GM12865 (cell line): ENCODE measurements at regions not wholly inside any gene's neighbourhood (a gene's known extent, or its start where the extent isn't known, plus 50 kb on each side); places are given as distances from the start of the nearest gene placed in this dataset.

Experiments used
- DNase-seq: peaks from one replicate; pipeline ENCODE4 v3.0.0; 2010; ENCODE audit warnings: low read depth
- H3K4me3 ChIP-seq: 2 replicates; pipeline ENCODE4 v1.5.1; 2011; ENCODE audit warnings: mild to moderate bottlenecking, low read depth, low read length, control low read depth
- TF ChIP-seq, protein P1 (sequence below): IDR thresholded peaks from 2 replicates; pipeline ENCODE4 v1.5.1; 2011; ENCODE audit warnings: low read length, control low read depth, low read depth, inconsistent platforms; ENCODE audit not compliant: insufficient read depth; ENCODE audit errors: missing control alignments

DNA sequence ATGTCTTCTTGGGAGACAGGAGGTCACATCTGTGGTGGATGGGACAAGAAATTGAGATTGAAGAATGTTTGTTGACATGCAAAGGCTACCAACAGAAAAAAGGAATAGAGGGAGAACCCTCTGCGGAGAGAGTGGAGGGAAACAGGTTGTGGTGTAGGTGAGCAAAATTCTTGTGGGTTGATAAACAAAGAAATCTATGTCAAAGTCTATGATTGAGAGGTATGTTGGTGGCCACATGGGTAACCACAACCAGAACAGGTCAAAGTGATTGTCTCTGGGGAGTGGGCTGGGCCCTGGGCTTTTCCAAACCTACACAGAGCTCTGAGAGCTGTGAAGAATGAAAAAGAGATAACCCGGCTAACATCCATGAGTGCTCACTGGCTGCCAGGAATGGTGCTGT, 62.8 kb upstream of the NCK2 start:
- H3K4me3 ChIP-seq = no peak overlapping the region
- TF ChIP-seq, protein P1, sequence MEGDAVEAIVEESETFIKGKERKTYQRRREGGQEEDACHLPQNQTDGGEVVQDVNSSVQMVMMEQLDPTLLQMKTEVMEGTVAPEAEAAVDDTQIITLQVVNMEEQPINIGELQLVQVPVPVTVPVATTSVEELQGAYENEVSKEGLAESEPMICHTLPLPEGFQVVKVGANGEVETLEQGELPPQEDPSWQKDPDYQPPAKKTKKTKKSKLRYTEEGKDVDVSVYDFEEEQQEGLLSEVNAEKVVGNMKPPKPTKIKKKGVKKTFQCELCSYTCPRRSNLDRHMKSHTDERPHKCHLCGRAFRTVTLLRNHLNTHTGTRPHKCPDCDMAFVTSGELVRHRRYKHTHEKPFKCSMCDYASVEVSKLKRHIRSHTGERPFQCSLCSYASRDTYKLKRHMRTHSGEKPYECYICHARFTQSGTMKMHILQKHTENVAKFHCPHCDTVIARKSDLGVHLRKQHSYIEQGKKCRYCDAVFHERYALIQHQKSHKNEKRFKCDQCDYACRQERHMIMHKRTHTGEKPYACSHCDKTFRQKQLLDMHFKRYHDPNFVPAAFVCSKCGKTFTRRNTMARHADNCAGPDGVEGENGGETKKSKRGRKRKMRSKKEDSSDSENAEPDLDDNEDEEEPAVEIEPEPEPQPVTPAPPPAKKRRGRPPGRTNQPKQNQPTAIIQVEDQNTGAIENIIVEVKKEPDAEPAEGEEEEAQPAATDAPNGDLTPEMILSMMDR = no peak
- DNase-seq = no peak

DNA sequence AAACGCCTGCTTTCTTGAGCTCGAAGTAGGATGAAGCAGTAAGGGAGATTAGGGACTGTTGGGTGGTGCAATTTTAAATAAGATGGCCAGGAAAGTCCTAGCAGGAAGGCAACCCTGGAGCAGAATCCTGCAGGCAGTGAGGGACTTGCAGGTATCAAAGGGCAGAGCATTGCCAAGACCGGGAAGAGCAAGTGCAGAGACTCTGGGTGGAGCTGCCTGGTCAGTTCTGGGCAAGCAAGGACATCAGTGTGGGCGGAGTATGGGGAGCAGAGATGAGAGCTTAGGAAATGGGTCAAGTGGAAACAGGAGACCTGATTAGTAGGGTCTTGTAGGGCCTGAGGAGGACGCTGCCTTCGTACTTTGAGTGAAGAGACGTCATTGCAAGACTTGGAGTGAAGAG, 64.4 kb upstream of the NCK2 start:
- TF ChIP-seq, protein P1 = no peak
- no peak for DNase-seq
- no peak overlapping the region for H3K4me3 ChIP-seq

DNA sequence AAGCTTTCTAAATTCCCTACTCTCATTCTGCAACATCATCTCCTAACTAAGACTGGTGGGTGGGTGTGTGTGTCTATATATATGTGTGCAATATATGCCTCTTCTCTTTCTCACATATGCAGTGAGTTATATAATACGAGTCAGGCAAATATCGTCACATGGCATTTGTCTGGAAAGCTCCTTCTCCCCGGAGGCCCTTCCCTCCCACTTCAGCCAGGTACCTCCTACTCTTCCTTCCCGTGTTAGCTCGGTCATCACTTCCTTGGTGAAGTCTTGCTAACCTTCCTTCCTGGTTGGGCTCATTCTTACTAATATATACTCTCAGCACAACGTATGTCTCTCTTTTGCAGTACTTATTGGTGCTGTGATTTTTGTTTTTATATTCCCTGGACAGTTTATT, 66.4 kb upstream of the NCK2 start:
- no peak for DNase-seq
- H3K4me3 ChIP-seq = no peak overlapping the region
- TF ChIP-seq, protein P1 = no peak

DNA sequence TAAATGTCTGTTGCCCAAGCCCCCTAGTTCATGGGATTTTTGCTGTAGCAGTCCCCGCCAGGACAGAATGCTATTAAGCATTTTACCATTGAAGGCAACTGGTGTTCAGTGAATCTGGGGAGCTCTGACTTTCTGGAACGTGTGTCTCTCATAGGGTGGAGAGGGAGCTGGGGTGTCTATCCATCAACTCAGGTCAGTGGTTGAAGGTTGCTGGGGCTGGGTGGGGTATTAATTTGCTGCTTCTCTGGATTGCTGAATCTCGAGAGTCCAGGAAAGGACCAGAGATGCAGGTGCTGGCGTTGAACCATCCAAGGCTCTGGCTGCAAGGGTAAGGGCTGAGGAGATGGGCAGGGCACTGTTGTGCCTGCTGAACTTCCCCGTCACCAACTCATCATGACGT, 66.8 kb upstream of the NCK2 start:
- TF ChIP-seq, protein P1 = no peak
- H3K4me3 ChIP-seq = no peak overlapping the region
- DNase-seq = no peak

DNA sequence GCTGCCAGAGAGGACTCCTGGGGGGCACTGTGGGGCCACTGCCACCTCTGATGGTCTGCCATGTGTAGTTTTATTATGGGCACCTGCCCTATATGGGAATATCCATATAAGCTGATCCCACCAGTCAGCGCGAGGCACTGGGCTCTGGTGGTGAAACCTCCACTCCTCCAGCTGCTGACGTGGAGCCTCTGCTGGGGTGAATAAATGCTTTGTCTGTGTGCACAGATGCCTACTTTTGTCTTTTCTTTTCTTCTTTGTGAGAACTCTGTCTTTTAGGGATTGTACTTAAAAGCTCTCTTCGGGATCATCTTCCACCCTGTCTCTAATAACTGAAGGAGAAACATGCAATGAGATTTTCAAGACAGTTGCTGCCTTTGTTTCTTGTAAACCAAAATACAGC, 68.9 kb upstream of the NCK2 start:
- no peak overlapping the region for H3K4me3 ChIP-seq
- TF ChIP-seq, protein P1 = no peak
- no peak for DNase-seq

DNA sequence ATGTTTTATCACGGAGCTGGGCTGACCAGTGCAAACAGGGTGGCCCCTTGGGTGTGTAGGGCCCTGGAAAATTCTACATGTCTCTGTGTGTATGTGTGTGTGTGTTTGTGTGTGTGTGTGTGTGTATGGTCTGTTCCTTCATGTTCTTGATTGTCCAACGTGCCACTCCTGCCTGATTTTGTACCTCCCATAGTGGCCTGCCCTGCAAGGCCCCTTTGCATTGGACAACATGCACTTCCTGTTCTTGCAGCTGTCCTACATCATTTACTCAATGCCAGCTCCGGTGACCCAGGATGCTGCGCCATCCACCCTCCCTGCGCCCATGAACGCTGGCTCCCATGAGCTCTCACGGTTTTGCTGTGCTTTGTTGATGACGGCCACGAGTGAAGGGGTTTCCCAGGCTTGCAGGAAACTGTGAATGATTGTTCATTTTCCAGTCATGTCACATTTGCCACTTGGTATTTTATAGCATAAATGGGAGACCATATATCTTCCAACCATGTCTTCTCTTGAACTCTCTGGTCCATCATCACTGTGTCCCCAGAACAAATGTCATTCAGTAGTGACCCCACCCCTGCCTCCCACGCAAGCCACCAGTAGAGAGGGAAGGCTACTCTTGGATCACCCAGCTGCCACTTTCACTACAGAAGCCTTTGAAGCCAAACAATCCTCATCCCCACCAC, 69.7 kb upstream of the NCK2 start:
- TF ChIP-seq, protein P1 = no peak
- no peak for DNase-seq
- no peak overlapping the region for H3K4me3 ChIP-seq

DNA sequence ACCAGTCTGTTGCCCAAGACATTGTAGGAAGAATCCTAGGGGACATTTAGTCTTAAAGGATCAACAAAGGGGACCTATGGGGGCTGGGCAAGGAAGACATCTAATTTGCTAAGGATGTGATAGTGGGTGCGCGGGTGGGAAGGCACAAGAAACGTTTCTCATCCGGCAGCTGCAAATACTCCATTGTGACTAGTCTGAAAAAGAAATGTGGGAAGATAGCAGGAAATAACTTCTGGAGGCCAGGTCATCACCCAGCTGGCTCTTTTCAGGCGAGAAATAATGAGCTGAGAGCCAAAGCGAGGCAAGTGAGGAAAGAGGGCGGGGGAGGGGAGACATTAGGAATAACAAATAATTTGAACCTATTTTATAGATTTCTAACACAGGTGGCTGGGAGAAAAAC, 70.3 kb upstream of the NCK2 start:
- TF ChIP-seq, protein P1 = no peak
- DNase-seq = no peak
- H3K4me3 ChIP-seq = no peak overlapping the region
